Right kidney (tissue), 1 donor: ENCODE measurements at regions not wholly inside any gene's neighbourhood (a gene's known extent, or its start where the extent isn't known, plus 50 kb on each side); places are given as distances from the start of the nearest gene placed in this dataset.

ENCODE experiments used
- DNase-seq: peaks from one replicate; pipeline ENCODE4 v3.0.0-alpha.2; 2016

DNA sequence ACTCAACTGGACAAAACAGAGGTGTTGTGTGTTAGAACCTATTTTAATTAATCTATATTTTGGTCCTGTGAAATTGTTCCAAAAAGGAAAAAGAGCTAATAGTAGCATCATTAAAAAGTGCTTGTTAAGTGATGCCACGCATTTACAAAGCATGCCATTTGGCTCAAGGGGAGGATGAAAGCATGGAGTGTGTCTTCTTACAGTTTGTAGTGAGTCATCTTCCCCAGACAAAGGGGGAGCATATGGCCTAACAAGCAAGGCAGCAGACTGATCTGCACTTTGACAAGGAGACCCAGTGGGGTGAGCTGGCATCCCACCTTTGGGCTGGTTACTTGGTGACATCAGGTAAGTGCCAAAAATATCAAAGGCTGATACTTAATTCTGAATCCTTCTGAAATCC, 297.0 kb downstream of the FGF9 start:
- no peak for DNase-seq

DNA sequence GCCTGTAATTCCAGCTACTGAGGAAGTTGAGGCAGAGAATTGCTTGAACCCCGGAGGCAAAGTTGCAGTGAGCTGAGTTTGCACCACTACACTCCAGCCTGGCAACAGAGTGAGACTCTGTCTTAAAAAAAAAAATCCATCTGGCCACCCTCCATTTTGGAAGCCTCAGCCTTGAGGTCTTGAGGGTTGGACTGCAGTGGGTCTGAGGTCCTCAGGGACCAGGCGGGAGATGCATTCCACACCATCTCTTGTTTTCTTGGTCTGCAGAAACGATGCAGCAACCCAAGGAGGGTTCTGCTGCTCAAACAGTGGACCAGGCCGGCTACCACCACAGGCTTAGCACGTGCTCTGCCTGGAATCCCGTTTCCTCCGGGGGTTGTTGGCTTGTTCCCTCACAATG, 299.3 kb downstream of the FGF9 start:
- DNase-seq = no peak

DNA sequence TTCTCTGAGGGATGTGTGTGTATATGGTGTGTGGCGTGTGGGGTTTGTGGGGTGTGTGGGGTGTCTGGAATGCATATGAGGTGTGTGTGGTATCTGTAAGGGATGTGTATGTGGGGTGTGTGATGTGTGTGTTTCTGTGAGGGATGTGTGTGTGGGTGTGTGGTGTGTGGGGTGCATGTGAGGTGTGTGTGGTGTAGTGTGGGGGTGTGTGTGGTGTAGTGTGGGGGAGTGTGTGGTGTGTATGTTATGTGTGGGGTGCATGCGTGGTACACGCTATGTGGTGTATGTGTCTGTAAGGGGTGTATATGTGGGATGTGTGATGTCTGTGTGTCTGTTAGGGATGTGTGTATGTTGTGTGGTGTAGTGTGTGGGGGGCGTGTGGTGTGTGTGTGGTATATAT, 300.0 kb downstream of the FGF9 start:
- DNase-seq = no peak

DNA sequence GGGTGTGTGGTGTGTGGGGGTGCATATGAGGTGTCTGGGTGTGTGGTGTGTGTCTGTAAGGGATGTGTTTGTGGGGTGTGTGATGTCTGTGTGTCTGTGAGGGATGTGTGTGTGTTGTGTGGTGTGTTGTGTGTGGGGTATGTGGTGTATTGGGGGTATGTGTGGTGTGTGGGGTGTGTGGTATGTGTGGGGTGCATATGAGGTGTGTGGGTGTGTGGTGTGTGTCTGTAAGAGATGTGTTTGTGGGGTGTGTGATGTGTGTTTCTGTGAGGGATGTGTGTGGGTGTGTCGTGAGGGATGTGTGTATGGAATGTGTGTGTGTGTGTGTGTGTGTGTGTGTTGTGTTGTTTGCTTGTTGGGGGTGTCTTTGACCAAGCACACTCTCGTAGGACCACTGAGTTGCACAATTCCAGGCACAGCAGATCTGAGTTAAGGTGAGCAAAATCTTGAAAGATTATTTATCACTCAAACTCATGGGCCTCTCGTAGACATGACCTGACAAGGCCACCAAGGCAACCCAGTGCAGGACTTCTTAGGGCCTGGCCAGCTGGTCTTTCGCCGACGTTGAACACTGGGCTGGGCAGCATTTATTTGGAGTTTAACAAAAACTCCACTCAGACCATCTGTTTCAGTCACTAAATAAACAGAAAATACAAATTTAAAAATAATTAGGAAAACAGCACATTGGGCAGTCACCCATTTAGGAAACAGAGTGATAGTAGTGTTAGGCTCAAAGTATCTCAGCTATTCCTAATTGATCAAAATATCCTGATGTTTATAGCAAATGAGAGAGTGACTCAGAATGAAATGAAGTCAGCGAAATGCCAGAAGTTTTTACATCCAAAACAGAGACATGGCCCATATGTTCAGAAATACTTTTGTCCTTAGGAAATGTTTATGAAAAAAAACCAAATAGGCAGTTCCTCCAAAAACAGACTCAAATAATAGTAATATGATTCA, 301.1 kb downstream of the FGF9 start:
- DNase-seq = peak; percentile 32

DNA sequence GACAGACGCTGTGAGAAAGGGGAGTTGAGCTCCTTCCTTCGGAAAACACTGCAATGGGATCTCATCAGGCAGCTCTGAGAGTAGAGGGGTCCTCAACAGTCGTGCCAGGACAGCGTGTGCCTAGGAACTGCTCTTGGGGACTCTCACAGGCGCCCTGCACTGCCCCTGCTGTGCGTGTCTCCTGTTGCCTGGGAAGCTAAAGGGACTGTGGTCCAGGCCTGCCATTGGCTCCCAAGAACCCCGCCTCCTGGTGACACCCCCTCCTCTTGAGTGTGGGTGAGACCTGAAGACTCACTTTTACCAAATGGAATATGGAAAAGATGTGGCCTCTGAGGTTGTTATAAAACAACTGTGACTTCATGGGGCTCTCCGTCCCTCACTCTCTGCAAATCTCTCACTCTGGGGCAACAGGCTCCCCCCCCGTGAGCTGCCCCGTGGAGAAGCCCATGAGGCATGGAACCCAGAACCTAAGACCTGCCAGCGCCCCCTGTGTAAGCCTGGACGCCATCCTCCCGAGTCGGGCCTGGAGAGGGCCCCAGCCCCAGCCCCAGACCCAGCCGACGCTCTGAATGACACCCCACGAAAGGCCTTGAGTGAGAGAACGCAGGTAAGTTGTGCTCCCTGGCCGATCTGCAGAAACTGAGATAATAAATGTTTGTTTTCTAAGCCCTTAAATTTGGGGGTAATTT, 302.7 kb downstream of the FGF9 start:
- DNase-seq = no peak

DNA sequence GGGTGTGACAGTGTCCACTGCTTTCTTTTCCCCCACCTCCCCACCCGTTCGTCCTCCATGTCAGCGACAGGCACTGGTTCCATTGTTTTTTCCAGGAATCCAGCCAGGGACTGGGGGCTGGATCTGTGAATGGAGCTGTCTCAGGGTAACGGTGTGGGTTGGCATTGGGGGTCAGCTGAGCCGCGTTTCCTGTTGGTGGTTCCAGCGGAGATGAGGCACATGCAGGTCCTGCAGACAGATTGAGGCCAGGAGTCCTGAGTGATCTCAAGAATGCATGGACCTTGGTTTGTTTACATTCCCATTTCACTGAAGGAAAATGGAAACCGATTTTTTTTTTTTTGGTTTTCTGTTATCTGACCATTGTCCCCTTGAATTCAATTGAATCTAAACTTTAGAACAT, 303.9 kb downstream of the FGF9 start:
- DNase-seq = no peak

DNA sequence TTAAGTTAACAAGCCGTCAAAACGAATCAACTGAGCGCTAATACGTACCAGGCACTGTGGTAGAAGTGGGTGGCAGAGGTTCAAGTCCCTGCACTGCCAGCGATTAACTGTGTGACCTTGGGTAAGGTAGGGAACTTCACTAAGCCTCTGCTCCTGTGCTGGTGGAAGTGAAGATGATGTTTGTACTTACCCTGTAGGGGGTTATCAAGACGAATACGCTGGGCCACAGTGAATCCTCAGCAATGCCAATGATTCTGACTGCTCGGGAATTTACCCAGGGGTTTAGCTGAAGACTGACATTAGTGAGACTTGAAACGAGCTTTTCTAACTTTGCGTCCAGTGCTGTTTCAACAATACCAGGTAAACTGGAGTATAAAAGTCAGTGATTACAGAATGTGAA, 305.3 kb downstream of the FGF9 start:
- DNase-seq = no peak

DNA sequence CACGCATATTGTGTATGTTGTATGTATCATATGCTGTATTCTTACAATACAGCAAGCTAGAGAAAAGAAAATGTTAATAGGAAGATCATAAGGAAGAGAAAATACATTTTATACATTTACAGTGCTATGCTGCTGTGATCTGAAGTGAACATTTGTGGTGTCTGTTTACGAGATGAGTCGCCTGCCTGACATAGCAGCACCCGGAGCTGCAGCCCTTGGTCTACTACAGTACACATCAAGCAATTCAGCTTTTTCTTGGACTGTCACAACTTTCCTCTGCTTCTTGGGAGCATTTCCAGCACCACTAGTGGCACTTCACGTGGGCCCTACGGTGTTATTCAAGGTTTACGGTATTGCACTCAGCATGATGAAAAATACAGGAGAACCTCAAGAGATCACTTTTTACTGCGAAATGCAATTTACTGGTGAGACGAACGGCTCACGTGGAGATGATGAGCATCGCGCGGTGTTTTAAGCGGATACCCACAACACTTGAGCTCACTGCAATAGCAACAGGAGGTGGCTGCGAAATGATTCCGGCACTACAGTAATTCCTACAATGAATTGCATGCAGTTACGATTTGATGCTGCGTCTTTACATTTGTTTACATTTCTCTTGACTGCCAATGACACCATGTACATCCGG, 308.4 kb downstream of the FGF9 start:
- DNase-seq = no peak

DNA sequence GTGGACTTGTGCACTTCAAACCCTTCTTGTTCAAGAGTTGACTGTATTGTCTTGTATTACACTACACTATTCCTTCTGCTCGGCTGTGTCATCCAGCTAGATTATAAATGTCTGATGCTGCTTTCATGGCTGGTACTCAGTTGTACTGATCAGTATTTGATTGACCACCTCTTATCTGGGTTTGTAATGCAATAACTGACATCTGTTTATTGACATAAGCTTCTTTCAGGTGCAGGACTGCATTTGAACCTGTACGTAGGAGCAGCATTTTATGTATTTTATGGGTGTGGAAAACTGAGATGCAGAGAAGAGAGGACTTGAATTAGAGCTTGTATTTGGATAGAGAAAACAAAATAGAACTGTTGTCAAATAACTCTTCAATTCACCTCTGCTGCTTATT, 309.2 kb downstream of the FGF9 start:
- DNase-seq = no peak

DNA sequence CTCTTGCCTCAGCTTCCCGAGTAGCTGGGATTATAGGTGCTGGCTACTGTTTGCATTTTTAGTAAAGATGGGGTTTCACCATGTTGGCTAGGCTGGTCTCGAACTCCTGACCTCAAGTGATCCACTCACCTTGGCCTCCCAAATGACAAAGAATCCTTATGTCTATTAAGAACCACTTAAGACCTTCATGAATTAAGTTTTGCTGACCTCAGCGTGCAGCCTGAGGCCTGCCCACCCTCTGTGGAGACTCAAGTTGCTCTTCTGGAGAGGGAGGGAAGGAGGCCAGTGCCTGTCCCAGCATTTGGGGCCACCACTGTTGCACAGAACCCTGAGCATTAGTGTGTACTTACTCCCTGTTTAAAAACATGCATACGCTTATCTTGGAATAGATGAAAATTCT, 313.3 kb downstream of the FGF9 start:
- no peak for DNase-seq

DNA sequence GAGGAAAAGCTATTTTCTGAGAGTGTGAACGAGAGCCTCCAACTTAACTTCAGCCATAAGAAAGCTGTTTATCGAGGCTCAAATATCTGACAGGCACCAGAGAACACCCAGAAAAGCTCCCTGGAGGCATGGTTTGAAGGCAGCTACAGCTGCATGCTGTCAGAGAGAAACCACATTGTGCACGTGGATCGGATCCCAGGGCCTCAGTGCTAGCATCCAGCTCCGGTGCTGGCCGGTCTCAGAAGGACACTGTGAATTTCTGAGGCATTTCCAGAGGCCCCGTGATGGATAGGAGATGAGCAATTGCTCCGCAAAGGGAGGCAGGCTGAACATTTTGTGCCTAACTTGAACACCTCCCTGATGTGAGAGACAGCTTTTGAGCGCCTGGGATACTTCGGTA, 315.7 kb downstream of the FGF9 start:
- DNase-seq = no peak

DNA sequence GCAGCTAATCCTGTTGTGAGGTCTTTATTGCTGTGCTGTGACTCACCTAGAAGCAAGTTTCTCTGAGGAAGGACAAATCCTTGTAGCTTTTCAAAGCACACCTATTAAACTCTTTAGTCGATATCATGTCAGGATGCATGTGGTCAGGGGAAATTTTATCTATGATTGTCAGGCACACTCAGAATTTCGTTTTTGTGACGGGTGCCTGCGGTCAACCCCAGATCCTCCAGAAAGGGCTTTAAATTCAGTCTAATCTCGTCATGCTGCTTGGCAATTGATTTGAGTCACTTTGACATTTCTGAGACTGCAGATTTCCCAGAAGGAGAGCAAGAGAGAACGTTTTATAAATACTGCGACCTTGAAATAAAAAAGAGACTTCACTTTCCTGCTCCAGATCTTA, 316.9 kb downstream of the FGF9 start:
- no peak for DNase-seq

DNA sequence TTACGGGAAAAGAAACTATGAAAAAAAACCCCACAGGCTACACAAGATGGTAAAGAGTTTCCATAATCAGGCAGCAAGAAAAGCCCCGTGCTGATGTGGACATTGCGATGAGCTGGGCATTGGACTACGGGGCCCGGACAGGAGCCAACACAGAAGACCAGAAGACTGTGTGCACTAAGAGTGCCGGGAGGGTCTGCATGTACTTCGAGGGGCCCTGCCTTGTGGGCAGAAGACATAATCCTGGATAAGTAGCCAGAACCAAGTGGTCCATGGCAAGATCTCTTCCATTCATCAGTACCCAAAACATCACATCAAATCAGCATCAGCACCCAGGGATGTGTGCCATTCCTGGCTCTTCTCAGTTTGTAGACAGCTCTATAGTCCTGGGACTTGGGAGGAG, 317.8 kb downstream of the FGF9 start:
- no peak for DNase-seq

DNA sequence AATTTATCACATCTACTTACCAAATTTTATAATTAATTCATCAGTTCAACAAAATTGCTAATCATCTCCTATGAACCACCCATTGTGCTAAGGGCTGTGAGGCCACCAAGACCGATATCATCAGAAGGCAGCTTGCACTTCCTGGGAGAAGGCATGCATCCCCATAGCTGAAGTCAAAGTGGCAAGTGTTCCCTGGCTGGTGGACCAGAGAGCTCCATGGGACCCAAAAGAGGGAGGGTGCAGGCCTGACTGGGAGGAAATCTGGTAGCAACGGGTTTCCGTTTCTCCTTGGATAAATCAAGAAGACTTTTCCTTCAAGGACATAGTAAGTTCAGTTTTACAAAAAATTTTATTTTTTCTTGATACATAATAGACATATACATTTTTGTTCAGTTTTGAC, 325.2 kb downstream of the FGF9 start:
- no peak for DNase-seq

DNA sequence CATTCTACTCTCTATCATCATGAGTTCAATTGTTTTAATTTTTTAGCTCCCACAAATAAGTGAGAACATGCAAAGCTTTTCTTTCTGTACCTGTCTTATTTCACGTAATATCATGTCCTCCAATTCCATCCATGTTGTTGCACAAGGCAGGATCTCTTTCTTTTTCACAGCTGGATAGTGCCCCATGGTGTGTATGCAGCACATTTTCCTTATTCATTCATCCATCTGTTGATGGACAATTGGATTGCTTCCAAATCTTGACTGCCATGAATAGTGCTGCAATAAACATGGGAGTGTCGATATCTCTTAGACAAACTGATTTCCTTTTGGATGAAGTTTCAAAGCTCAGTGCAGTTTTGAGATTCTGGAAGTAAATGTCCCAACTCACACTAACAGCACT, 326.9 kb downstream of the FGF9 start:
- DNase-seq = no peak

DNA sequence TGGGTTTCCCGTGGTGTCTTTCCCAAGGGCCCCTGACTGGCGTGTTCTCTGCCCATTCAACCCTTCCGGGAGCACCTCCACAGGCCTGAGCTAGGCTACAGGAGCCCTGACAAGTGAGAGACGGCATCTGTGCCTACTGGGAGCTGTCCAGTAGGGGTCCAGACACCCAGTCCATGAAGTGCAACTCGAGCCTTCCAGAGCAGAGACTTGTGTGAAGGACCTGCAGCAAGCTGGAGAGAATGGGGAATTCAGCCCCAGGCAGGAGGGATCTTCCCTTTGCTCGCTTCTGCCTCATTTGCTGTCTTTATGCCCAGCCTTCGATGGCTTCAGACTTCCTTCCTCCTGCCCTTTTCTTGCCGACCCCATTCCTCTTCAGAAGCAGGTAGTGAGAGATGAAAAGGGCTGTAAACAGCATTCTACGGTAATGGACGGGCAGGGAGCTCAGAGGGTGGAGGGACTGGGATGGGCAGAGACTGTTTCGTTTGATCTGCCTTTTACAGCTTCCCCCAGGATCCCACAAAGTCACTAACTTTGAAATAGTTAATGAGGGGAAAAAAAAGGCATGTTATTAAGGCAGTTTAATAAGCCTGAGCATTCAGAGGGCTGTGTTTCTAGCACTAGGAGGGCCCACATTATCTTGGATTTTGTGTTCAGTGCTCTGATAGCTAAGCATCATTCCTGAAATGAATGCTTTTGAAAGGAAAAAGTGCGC, 327.6 kb downstream of the FGF9 start:
- no peak for DNase-seq

DNA sequence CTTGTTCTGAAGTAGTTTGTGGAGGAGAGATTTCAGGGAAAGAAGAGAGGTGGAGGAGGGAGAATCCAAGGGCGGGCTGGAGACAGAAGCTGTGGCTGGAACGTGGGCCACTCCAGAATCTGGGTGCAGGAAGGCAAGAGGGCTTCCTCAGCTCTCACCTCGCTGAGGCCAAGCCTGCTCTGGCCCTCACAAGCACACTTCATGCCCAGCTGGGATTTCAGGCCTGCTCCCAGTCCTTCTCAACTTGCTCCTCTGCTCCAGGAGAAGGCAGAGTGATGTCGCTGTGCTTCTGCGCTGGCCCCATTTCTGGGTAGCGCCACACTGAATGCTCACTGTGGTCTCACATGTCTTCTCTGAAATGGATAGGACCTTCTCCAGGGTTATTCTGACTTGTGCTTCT, 328.8 kb downstream of the FGF9 start:
- no peak for DNase-seq

DNA sequence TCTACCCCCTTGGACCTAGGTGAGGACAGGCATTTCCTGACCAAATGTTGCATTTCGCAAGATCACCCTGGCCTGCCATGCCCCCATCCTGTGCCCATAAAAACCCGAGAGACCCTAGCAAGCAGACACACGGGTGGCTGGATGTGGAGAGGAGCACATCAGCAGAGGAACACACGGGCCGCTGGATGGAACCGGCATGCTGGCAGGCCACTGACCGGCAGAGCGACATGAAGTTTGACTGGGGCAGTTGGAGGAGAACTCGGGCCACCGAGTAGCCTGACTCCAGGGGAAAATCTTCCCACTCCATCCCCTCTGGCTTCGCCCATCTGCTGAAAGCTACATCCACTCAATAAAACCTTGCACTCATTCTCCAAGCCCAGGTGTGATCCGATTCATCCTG, 329.3 kb downstream of the FGF9 start:
- DNase-seq = no peak

DNA sequence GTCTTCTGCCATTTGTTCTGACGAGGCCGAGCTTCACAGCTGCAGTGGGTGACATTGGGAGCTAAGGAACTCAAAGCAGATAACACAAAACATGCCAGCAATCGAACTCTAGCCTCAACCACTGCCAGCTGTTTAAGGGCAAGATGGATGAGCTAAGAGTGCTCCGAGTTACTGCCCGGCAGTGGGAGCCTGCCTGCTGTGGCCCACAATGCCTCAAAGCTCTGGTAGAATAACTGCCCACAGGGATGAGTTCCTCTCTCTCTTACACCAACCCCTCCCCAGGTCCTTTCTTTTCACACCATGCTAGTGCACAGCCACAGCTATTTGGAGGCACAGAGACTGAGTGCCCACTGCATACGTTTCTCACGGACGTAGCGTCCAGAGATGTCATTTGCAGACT, 330.5 kb downstream of the FGF9 start:
- no peak for DNase-seq

DNA sequence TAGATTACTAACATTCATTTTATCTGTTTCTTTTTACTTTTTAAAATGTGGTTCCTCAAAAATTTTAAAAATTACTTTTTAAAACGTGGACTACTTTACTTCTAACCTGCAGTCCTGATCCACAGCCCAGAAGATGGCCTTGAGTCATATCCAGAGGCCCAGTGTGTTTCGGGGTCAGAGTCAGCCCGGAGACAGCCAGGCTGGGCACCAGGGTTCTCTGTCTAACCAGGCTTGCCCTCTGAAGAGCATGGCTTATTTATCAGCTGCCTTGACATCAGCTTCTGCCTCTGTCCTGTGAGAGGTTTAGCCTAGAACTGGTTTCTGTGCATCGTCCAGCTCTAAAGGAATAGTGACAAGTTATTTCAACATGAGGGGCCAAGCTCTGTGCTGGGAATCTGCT, 332.0 kb downstream of the FGF9 start:
- no peak for DNase-seq

DNA sequence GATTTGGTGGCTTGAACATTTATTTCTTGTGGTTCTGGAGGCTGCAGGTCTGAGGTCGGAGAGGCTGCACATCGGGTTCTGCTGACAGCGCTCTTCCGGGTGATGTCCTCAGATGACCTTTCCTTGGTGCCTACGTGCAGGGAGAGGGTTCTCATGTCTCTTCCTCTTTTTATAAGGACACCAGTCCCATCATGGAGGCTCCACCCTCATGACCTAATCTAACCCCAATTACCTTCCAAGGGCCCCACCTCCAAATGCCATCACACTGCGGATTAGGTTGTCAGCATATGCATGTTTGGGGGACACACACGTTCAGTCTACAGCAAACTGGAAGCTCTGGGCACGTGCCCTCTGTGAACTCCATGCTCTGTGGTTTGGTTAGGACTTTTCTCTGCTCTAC, 338.6 kb downstream of the FGF9 start:
- DNase-seq = no peak

DNA sequence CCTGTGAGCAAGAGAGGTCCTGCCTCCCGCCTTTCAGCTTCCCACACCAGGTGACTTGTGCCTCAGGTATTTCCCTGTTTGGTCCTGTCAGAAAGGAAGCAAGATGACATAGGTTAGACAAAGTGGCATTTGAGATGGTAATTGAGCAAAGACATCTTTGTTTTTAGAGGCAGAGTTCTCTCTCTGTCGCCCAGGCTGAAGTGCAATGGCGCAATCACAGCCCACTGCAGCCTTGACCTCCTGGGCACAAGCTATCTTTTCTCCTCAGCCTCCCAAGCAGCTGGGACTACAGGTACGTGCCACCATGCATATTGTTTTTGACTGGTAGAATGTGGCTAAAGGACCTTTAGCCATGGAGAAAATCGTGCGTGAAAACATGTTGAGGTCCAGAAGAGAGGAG, 339.1 kb downstream of the FGF9 start:
- no peak for DNase-seq

DNA sequence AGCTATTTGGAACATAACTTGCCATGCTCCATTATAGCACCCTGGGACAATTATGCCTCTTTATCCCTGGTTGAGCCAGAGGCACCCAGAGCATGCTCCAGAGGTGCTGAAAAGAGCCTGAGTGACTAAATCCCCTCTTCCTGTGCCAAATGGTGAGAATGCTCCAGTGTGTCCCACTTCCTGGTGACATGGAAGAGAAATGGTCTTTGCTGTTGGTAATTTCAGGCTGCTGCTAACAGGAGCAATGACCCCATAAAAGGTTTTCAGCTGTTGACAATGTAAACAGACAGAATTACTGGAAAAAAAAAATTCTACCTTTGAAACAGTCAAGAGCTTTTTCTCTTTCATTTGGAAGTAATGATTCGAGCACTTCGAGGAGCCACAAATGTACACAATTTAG, 341.8 kb downstream of the FGF9 start:
- no peak for DNase-seq
